Transverse colon (tissue), 4 donors: ENCODE measurements at regions not wholly inside any gene's neighbourhood (a gene's known extent, or its start where the extent isn't known, plus 50 kb on each side); places are given as distances from the start of the nearest gene placed in this dataset.

Experiments used
- DNase-seq: peaks from one replicate; pipeline ENCODE4 v3.0.0-alpha.2; 2019
- H3K27ac ChIP-seq, 4 donors: fragments of 200-600 bp; sonication (generic); 2 replicates each; pipeline ENCODE4 v1.5.1; 2016 to 2018; ENCODE audit warnings: inconsistent platforms in 4 of 4
- H3K27me3 ChIP-seq: fragments of 200-600 bp; sonication (generic); 2 replicates; pipeline ENCODE4 v1.5.1; 2017; ENCODE audit warnings: inconsistent platforms
- H3K36me3 ChIP-seq, 4 donors: fragments of 200-600 bp; sonication (generic); 2 replicates each; pipeline ENCODE4 v1.5.1; 2017 to 2019; ENCODE audit warnings: inconsistent platforms in 4 of 4
- H3K4me1 ChIP-seq, 4 donors: fragments of 200-600 bp; sonication (generic); 2 replicates each; pipeline ENCODE4 v1.5.1; 2017 to 2020; ENCODE audit warnings: inconsistent platforms in 4 of 4
- H3K4me3 ChIP-seq, 4 donors: fragments of 200-600 bp; sonication (generic); 1 replicate in 1 of 4; 2 replicates in 3 of 4; pipeline versions ENCODE4 v1.5.1 to v1.6.1; 2017 to 2019; ENCODE audit warnings: inconsistent platforms in 4 of 4
- H3K9me3 ChIP-seq, 2 donors: fragments of 200-600 bp; sonication (generic); 2 replicates each; pipeline ENCODE4 v1.5.1; 2017 to 2019; ENCODE audit warnings: inconsistent platforms in 2 of 2
- EP300 ChIP-seq: sonication (generic); formaldehyde crosslinking; IDR thresholded peaks from one replicate; pipeline ENCODE4 v1.6.1; 2017; ENCODE audit warnings: antibody characterized with exemption, low read depth
- POLR2A ChIP-seq: fragments of 450-650 bp; IDR thresholded peaks from one replicate; pipeline ENCODE4 v1.6.1; 2016; ENCODE audit warnings: antibody characterized with exemption, mild to moderate bottlenecking, moderate library complexity
- POLR2AphosphoS5 ChIP-seq, 3 donors: sonication (generic); formaldehyde crosslinking; IDR thresholded peaks; one replicate each; pipeline ENCODE4 v1.6.1; 2016; ENCODE audit warnings: antibody characterized with exemption in 3 of 3
- whole genome bisulfite sequencing, 2 donors: methylation state at CpG; one replicate each; pipeline ENCODE4 v1.1.5; 2018; ENCODE audit warnings: low coverage in 1 of 2; 5-methylcytosine and 5-hydroxymethylcytosine counted together
- in situ Hi-C, 4 donors: fragments of 200-750 bp; cut with MboI; loops; one replicate each; pipeline versions ENCODE4 v1.15.0 to v1.15.1; 2017; ENCODE audit warnings: low sequenced_read_pairs in 3 of 4, low pct_ligation_motif_present in 1 of 4, low pct_unique_long_range_greater_than_20kb in 1 of 4
- intact Hi-C: fragments of 100-400 bp; cut with DNase I; formaldehyde crosslinking; loops from one replicate; pipeline ENCODE4 v1.15.1; 2023; ENCODE audit warnings: low total_unique reads
- TF ChIP-seq, protein P1 (sequence below), 5 experiments: fragments of 200-600 bp in 3 of 5; fragments of 450-650 bp in 2 of 5; sonication (generic) in 3 of 5; IDR thresholded peaks; 1 replicate in 2 of 5; 2 replicates in 3 of 5; pipeline ENCODE4 v1.5.1; 2016 to 2017; ENCODE audit warnings: antibody characterized with exemption in 5 of 5, inconsistent platforms in 3 of 5, mild to moderate bottlenecking in 2 of 5, moderate library complexity in 1 of 5

DNA sequence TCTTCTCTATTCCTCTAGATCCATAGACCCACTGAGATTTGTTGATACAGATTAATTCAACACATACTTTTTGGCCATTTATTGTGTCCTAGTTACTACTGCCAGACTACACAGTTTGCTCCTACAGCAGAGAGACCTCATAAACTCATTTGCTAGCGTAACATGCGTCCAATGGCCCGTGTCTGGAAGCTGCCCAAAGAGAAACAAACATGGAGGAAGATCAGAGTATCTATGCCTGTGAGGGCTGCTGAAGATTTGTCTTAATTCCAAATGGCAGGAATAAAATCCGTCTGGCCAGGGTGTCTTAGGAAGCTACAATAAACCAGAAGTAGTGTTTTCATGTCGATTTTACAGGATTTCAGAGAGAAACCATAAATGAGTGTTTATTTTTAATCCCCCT, 214.7 kb downstream of the CLIC5 start:
- no peaks in the 10 kb centered on the region for H3K27me3 ChIP-seq
- TF ChIP-seq POLR2AphosphoS5 (IDR thresholded peaks at IDR 0.05) = no peak
- TF ChIP-seq, protein P1, sequence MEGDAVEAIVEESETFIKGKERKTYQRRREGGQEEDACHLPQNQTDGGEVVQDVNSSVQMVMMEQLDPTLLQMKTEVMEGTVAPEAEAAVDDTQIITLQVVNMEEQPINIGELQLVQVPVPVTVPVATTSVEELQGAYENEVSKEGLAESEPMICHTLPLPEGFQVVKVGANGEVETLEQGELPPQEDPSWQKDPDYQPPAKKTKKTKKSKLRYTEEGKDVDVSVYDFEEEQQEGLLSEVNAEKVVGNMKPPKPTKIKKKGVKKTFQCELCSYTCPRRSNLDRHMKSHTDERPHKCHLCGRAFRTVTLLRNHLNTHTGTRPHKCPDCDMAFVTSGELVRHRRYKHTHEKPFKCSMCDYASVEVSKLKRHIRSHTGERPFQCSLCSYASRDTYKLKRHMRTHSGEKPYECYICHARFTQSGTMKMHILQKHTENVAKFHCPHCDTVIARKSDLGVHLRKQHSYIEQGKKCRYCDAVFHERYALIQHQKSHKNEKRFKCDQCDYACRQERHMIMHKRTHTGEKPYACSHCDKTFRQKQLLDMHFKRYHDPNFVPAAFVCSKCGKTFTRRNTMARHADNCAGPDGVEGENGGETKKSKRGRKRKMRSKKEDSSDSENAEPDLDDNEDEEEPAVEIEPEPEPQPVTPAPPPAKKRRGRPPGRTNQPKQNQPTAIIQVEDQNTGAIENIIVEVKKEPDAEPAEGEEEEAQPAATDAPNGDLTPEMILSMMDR (IDR thresholded peaks at IDR 0.05) = no peak
- no peak overlapping the region for H3K27ac ChIP-seq
- in situ Hi-C loops = no loop called here
- no peak overlapping the region for H3K4me3 ChIP-seq
- no peak for DNase-seq
- WGBS, 2 donors = 41 to 67% methylated on average over 5 of the region's 5 CpGs
- H3K9me3 ChIP-seq = no peaks in the 10 kb centered on the region
- no peaks in the 10 kb centered on the region for H3K4me1 ChIP-seq
- intact Hi-C loops = no loop called here
- H3K36me3 ChIP-seq = no peaks in the 10 kb centered on the region

DNA sequence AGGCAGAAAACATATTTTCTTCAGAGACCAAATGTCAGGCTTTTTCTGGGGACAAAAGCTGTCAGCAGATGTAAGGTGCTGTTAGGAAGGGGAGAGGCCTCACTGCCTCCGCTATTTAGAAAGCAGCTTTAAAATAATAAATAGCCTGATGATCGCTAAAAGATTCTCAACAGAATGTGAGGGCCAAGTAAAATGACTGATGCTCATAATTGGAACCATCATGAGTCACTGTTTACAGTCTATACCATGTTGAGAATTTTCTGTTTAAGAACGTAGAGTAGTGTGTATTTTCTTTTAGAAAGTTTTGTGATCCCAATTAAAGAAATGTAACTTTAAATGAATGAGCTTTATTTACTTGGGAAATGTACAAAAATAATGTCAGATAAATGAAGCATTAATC, 220.0 kb downstream of the CLIC5 start:
- no peaks in the 10 kb centered on the region for H3K4me1 ChIP-seq
- H3K9me3 ChIP-seq = no peaks in the 10 kb centered on the region
- DNase-seq = no peak
- in situ Hi-C loops = no loop called here
- WGBS, 2 donors = 76 to 78% methylated on average over 2 to 3 of the region's 3 CpGs
- intact Hi-C loops = no loop called here
- H3K4me3 ChIP-seq = no peak overlapping the region
- H3K27ac ChIP-seq = no peak overlapping the region
- H3K27me3 ChIP-seq = no peaks in the 10 kb centered on the region
- TF ChIP-seq POLR2AphosphoS5 (IDR thresholded peaks at IDR 0.05) (no peak), POLR2A (no peak), EP300 (no peak)
- TF ChIP-seq, protein P1 (IDR thresholded peaks at IDR 0.05) = no peak
- H3K36me3 ChIP-seq = no peaks in the 10 kb centered on the region

DNA sequence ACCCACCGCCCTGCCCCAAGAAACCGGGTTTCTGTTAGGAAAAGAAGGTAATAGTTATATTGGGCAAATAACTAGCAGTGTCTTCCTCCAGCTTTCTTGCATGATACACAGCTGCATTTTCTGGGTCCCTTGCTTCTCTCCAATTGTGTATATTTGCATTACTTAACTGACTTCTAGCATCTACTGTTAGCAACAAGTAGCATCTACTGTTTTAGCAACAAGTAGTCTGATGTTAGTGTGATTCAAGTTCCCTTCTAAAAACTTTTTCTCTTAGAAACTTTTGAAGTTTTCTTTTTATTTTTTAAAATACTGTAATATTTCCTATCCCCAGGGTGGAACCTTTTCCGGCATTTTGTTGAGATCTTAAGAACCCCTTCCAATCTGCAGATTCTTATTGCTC, 221.2 kb downstream of the CLIC5 start:
- intact Hi-C loops (no loop called here), in situ Hi-C loops (no loop called here)

DNA sequence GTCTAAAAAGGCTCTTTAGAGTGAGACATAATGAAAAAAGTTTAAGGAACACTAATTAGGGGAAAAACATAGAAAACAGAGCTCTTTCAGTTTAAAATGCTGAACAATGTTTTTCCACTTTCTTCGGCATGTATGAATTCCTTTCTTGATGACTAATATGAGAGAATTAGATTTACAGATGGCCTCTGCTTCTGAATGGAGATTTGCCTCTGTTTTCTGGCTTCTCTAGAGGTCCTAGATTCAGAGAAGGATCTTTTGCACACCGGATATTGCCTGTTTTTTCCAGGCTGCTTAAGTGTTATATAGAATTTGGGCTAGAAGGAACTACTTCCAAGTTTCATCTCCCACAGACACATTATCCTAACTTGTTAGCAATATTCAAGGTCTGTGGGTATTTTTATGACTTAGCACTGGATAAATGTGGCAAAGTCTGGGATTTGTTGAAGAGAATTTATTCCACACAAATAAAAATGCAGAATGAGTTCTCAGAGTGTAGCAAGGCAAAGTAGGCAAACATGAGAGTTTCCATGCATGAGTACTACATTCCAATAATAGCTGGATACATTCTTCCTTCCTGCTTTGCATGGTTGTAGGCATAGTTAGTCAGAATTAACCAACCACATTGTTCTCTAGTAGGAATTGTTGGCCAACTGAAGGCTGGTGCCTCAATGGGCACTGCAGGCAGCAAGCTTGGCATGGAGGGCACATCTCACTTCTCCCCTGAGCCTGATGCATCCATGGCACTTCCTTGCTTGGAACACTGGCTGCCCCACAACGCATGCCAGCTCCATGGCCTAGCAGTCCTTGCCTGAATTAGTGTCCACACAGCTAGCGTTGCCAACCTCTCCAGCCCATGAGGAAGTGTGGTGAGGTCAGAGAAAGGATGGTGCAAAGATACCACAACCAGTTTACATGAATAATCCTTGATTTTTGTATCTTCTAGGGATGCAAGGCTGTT, 224.2 kb downstream of the CLIC5 start:
- intact Hi-C loops (no loop called here), in situ Hi-C loops (no loop called here)
- TF ChIP-seq, protein P1 (IDR thresholded peaks at IDR 0.05) = no peak
- no peak for TF ChIP-seq EP300
- no peak for DNase-seq
- Histone ChIP-seq H3K36me3 (no peaks in the 10 kb centered on the region), H3K27me3 (no peaks in the 10 kb centered on the region), H3K27ac (no peak overlapping the region), H3K9me3 (no peaks in the 10 kb centered on the region), H3K4me1 (no peaks in the 10 kb centered on the region), H3K4me3 (no peak overlapping the region)
- WGBS, 2 donors = 75 to 76% methylated on average over 2 to 4 of the region's 4 CpGs

More for the DNA sequence above, 221.2 kb downstream of the CLIC5 start:
- Histone ChIP-seq H3K27me3 (no peaks in the 10 kb centered on the region), H3K4me1 (no peaks in the 10 kb centered on the region), H3K4me3 (no peak overlapping the region), H3K27ac (no peak overlapping the region), H3K9me3 (no peaks in the 10 kb centered on the region), H3K36me3 (no peaks in the 10 kb centered on the region)
- TF ChIP-seq POLR2A (no peak), POLR2AphosphoS5 (IDR thresholded peaks at IDR 0.05) (no peak), EP300 (no peak)
- TF ChIP-seq, protein P1 (IDR thresholded peaks at IDR 0.05) = no peak
- no peak for DNase-seq
- 77 to 90% methylated on average over 3 of the region's 3 CpGs for WGBS, 2 donors
